H1 (cell line): ENCODE measurements at regions not wholly inside any gene's neighbourhood (a gene's known extent, or its start where the extent isn't known, plus 50 kb on each side); places are given as distances from the start of the nearest gene placed in this dataset.

Source experiments
- CHD7 ChIP-seq: fragments of 300-600 bp; sonication (generic); IDR thresholded peaks from 2 replicates; pipeline ENCODE4 v1.7.1; 2012; ENCODE audit warnings: low read length, moderate library complexity, mild to moderate bottlenecking, inconsistent platforms; ENCODE audit not compliant: insufficient replicate concordance
- NRF1 ChIP-seq: IDR thresholded peaks from 2 replicates; pipeline ENCODE4 v1.6.1; 2011; ENCODE audit warnings: mild to moderate bottlenecking, low read depth, low read length, improper control_type of control experiment
- RBBP5 ChIP-seq: IDR thresholded peaks from 2 replicates; pipeline ENCODE4 v1.7.1; 2012; ENCODE audit warnings: low read depth, mild to moderate bottlenecking, inconsistent platforms, low read length, moderate library complexity, borderline replicate concordance
- TAF1 ChIP-seq: IDR thresholded peaks from 2 replicates; pipeline ENCODE4 v1.6.1; 2011; ENCODE audit warnings: mild to moderate bottlenecking, low read depth, low read length
- TCF12 ChIP-seq: IDR thresholded peaks from 2 replicates; pipeline ENCODE4 v1.6.1; 2011; ENCODE audit warnings: low read depth, mild to moderate bottlenecking, low read length

DNA sequence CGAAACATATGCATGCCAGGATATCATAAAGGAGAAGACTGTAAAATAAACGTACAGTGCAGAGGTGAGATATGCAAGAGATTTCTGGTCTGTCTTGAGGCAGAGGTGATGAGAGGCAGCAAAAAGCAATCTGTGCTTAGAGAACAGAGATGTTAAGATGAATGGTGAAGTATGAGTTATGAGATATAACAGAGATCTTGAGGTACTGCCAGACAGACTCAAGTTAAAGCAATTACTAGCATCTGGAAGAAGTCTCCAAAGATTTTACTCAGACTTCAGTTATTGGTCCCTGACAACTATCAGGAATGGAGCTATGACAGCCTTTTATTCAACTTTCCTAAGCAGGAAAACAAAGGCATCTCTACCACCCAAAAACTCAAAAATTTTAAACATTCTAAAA lies 122.8 kb upstream of the DST start (continued):
- TF ChIP-seq CHD7 (no peak), RBBP5 (no peak), NRF1 (no peak), TAF1 (no peak), TCF12 (no peak)
